ENCODE measurements at regions not wholly inside any gene's neighbourhood (a gene's known extent, or its start where the extent isn't known, plus 50 kb on each side); places are given as distances from the start of the nearest gene placed in this dataset.

- no peak for TF ChIP-seq CTCF (conservative IDR thresholded peaks at IDR 0.05; ENCODE audit: low read length)
- Histone ChIP-seq H3K79me2 (ENCODE audit: insufficient read depth, low read length) (no peaks in the 10 kb centered on the region), H2AFZ (ENCODE audit: low read length) (peak overlapping the region; percentile 21; the same call in 1 of the 2 replicates), H3K9ac (ENCODE audit: low read depth, low read length, poor library complexity, severe bottlenecking) (peak overlapping the region; percentile 66), H4K20me1 (ENCODE audit: insufficient read depth, low read length, poor library complexity, severe bottlenecking) (no peaks in the 10 kb centered on the region), H3K27me3 (ENCODE audit: insufficient read depth, low read length, poor library complexity, severe bottlenecking) (no peaks in the 10 kb centered on the region), H3K9me3 (ENCODE audit: insufficient read depth, low read depth, low read length) (no peaks in the 10 kb centered on the region), H3K4me3 (ENCODE audit: low read length, poor library complexity, severe bottlenecking) (peak overlapping the region; percentile 53), H3K36me3 (ENCODE audit: insufficient read depth, low read length) (no peaks in the 10 kb centered on the region), H3K4me2 (ENCODE audit: low read depth, low read length, poor library complexity, severe bottlenecking) (peak overlapping the region; percentile 76), H3F3A (ENCODE audit: low read depth) (peaks cover 13% of the 10 kb centered on the region), H3K4me1 (ENCODE audit: insufficient read depth, low read length, poor library complexity, severe bottlenecking) (peaks cover 42% of the 10 kb centered on the region), H3K9me2 (replicated peaks; ENCODE audit: low read depth, low read length) (no peaks in the 10 kb centered on the region)
Measured at GRCh38 chr6:135129136-135129856, 51.8 kb upstream of the MYB start.

- Histone ChIP-seq H3K9me2 (replicated peaks; ENCODE audit: low read depth, low read length) (no peaks in the 10 kb centered on the region), H3K9ac (ENCODE audit: low read depth, low read length, poor library complexity, severe bottlenecking) (peak overlapping the region; percentile 66), H3K4me2 (ENCODE audit: low read depth, low read length, poor library complexity, severe bottlenecking) (peak overlapping the region; percentile 76), H3F3A (ENCODE audit: low read depth) (peaks cover 13% of the 10 kb centered on the region), H3K9me3 (ENCODE audit: insufficient read depth, low read depth, low read length) (no peaks in the 10 kb centered on the region), H4K20me1 (ENCODE audit: insufficient read depth, low read length, poor library complexity, severe bottlenecking) (no peaks in the 10 kb centered on the region), H3K36me3 (ENCODE audit: insufficient read depth, low read length) (no peaks in the 10 kb centered on the region), H3K4me1 (ENCODE audit: insufficient read depth, low read length, poor library complexity, severe bottlenecking) (peaks cover 42% of the 10 kb centered on the region), H2AFZ (ENCODE audit: low read length) (0 out of 2 replicates have a peak overlapping the region, but pooled peaks have one; percentile 21), H3K27me3 (ENCODE audit: insufficient read depth, low read length, poor library complexity, severe bottlenecking) (no peaks in the 10 kb centered on the region), H3K79me2 (ENCODE audit: insufficient read depth, low read length) (no peaks in the 10 kb centered on the region), H3K4me3 (ENCODE audit: low read length, poor library complexity, severe bottlenecking) (peak overlapping the region; percentile 53)
- TF ChIP-seq EZH2phosphoT487 (IDR thresholded peaks at IDR 0.05; ENCODE audit: borderline replicate concordance) (no peak), CTCF (conservative IDR thresholded peaks at IDR 0.05; ENCODE audit: low read length) (no peak)
Measured at GRCh38 chr6:135128268-135128914, 52.7 kb upstream of the MYB start.

DNA sequence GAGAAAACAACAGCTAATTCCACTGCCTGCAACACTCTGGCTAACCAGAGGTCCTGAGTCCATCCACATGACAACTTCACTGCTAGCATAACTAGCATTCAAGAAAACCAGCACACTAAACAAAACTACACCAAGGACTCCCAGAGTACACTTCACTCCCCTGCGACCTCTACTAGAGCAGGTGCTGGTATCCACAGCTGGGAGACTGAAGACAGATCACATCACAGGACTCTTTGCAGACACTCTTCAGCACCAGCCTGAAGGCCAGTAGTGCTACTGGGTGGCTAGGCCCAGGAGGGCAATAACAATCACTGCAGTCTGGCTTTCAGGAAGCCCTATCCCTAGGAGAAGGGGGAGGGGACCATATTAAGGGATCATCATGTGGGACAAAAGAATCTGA lies 54.4 kb upstream of the MYB start:
- H2AFZ ChIP-seq (ENCODE audit: low read length), result 0 out of 2 replicates have a peak overlapping the region, but pooled peaks have one; percentile 15
- peaks cover 35% of the 10 kb centered on the region for H3K4me1 ChIP-seq (ENCODE audit: insufficient read depth, low read length, poor library complexity, severe bottlenecking)
- H3K4me2 ChIP-seq (ENCODE audit: low read depth, low read length, poor library complexity, severe bottlenecking), result no peak overlapping the region
- no peaks in the 10 kb centered on the region for H3K9me2 ChIP-seq (replicated peaks; ENCODE audit: low read depth, low read length)
- no peak overlapping the region for H3K9ac ChIP-seq (ENCODE audit: low read depth, low read length, poor library complexity, severe bottlenecking)
- no peaks in the 10 kb centered on the region for H3K79me2 ChIP-seq (ENCODE audit: insufficient read depth, low read length)
- no peak for TF ChIP-seq CTCF (conservative IDR thresholded peaks at IDR 0.05; ENCODE audit: low read length)
- TF ChIP-seq EZH2phosphoT487 (IDR thresholded peaks at IDR 0.05; ENCODE audit: borderline replicate concordance), result no peak
- H3K27me3 ChIP-seq (ENCODE audit: insufficient read depth, low read length, poor library complexity, severe bottlenecking), result no peaks in the 10 kb centered on the region
- no peaks in the 10 kb centered on the region for H3K9me3 ChIP-seq (ENCODE audit: insufficient read depth, low read depth, low read length)
- no peak overlapping the region for H3K4me3 ChIP-seq (ENCODE audit: low read length, poor library complexity, severe bottlenecking)
- peaks cover 13% of the 10 kb centered on the region for H3F3A ChIP-seq (ENCODE audit: low read depth)
- no peaks in the 10 kb centered on the region for H4K20me1 ChIP-seq (ENCODE audit: insufficient read depth, low read length, poor library complexity, severe bottlenecking)
- no peaks in the 10 kb centered on the region for H3K36me3 ChIP-seq (ENCODE audit: insufficient read depth, low read length)
